Body of pancreas (tissue), 4 donors: ENCODE measurements at regions not wholly inside any gene's neighbourhood (a gene's known extent, or its start where the extent isn't known, plus 50 kb on each side); places are given as distances from the start of the nearest gene placed in this dataset.

Experiments
- POLR2A ChIP-seq, 3 donors: fragments of 450-650 bp; IDR thresholded peaks; one replicate each; pipeline ENCODE4 v1.6.1; 2016; ENCODE audit warnings: antibody characterized with exemption in 3 of 3, mild to moderate bottlenecking in 2 of 3
- TF ChIP-seq, protein P1 (sequence below), 7 experiments: fragments of 450-650 bp in 4 of 7; fragments of 200-600 bp in 3 of 7; sonication (generic) in 3 of 7; IDR thresholded peaks; one replicate each; pipeline ENCODE4 v1.5.1; 2016 to 2019; ENCODE audit warnings: antibody characterized with exemption in 7 of 7

GRCh38 chr12:125247477-125247876, 182.2 kb downstream of the AACS start:
- TF ChIP-seq, protein P1, sequence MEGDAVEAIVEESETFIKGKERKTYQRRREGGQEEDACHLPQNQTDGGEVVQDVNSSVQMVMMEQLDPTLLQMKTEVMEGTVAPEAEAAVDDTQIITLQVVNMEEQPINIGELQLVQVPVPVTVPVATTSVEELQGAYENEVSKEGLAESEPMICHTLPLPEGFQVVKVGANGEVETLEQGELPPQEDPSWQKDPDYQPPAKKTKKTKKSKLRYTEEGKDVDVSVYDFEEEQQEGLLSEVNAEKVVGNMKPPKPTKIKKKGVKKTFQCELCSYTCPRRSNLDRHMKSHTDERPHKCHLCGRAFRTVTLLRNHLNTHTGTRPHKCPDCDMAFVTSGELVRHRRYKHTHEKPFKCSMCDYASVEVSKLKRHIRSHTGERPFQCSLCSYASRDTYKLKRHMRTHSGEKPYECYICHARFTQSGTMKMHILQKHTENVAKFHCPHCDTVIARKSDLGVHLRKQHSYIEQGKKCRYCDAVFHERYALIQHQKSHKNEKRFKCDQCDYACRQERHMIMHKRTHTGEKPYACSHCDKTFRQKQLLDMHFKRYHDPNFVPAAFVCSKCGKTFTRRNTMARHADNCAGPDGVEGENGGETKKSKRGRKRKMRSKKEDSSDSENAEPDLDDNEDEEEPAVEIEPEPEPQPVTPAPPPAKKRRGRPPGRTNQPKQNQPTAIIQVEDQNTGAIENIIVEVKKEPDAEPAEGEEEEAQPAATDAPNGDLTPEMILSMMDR (IDR thresholded peaks at IDR 0.05) = no peak
- no peak for TF ChIP-seq POLR2A (IDR thresholded peaks at IDR 0.05)
